22Rv1 (cell line): ENCODE measurements at regions not wholly inside any gene's neighbourhood (a gene's known extent, or its start where the extent isn't known, plus 50 kb on each side); places are given as distances from the start of the nearest gene placed in this dataset.

Experiments used
- CTCF ChIP-seq: fragments of 450-650 bp; IDR thresholded peaks from 2 replicates; pipeline ENCODE4 v1.5.1; 2017; ENCODE audit warnings: mild to moderate bottlenecking
- ZFX ChIP-seq: fragments of 450-650 bp; IDR thresholded peaks from 2 replicates; pipeline ENCODE4 v1.6.1; 2017; ENCODE audit warnings: antibody characterized with exemption, borderline replicate concordance

DNA sequence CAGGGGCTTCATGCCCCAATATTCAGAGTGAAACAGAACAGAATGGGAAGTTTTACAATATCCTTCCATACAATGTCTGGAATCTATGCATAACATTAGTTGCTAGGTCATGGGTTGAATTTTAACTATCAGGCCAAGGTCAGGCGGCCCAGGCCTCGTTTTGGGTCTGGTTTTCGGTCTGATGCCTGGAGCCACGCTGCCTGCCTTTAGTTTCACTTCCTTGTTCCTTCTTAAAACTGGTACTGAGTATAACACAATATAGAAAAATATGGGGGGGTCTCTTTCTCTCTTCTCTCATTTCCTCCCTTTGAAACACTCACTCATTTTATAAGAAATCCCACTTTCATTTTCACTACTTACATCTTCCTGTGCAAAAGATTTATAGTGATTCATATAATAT, 1243.8 kb downstream of the CDY2B start:
- TF ChIP-seq CTCF = no peak
- no peak for TF ChIP-seq ZFX
